HG02973 (cell line): ENCODE measurements at regions not wholly inside any gene's neighbourhood (a gene's known extent, or its start where the extent isn't known, plus 50 kb on each side); places are given as distances from the start of the nearest gene placed in this dataset.
"Not testable (repeated sequence)": the region's sequence is repeated elsewhere in the genome, so short reads cannot be mapped to it uniquely, and the experiment has no call there.

Experiments
- ATAC-seq: cut with Tn5 transposase; IDR thresholded peaks from one replicate; pipeline ENCODE4 v1.9.1; 2021; ENCODE audit warnings: moderate library complexity; ENCODE audit not compliant: unreplicated experiment

DNA sequence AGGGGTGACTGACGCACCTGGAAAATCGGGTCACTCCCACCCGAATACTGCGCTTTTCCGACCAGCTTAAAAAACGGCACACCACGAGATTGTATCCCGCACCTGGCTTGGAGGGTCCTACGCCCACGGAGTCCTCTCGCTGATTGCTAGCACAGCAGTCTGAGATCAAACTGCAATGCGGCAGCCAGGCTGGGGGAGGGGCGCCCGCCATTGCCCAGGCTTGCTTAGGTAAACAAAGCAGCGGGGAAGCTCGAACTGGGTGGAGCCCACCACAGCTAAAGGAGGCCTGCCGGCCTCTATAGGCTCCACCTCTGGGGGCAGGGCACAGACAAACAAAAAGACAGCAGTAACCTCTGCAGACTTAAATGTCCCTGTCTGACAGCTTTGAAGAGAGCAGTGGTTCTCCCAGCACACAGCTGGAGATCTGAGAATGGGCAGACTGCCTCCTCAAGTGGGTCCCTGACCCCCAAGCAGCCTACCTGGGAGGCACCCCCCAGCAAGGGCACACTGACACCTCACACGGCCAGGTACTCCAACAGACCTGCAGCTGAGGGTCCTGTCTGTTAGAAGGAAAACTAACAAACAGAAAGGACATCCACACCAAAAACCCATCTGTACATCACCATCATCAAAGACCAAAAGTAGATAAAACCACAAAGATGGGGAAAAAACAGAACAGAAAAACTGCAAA is 714.5 kb upstream of the PITX2 start:
- not testable (repeated sequence) for ATAC-seq

DNA sequence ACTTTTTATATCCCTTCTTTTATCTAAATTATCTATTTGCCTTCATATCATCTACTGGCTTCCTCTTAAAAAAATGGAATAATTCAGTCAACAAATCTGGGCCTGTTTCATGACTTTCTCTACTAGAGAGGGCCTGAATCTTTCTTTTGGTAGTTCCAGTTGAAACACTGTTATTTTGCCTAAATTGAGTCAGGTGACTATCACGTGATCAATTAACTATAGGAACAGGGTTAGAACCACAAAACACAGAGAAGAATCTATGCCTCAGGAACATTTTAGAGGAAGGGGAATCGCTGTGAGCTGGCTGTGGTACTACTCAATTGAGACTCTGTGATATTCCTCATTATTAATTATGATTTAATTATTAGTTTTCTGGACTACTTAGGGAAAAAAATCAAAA is 736.7 kb upstream of the PITX2 start:
- no peak for ATAC-seq

DNA sequence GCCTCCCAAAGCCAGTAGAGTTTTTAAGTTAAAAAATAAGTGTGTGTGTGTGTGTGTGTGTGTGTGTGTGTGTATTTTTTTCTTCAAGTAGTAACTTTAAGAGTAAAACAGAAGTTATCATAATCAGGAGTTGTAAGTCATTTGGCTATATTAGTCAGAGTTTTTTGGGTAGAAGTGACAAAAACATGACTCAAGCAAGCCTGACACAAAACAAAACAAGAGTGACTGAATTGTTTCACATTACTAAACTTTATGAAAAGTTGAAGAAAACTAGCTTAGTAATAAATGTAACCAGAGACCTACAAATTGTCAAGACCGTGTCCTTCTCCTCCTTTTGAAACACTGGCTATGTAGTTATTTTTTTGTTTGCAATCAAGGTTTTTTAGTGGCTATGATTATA is 738.0 kb upstream of the PITX2 start:
- ATAC-seq, result no peak

DNA sequence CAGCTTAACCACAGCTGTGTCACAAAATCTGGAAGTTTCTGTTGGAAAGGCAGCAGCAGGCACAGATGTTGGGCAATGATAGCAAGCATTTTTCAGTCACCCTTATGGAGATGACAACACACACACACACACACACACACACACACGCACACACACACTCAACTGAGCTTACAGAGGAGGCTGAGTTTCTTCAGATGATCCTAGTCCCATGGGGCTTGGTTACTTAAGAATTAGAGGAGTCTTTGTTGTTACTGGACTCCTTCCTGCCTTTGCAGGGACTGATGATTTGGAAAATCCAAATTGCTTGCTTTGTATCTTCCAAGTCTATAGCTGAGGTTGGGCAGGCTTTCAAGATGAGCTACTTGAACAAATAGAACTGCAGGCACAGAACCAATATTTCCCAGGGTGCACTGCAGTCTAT is 740.1 kb upstream of the PITX2 start:
- no peak for ATAC-seq

DNA sequence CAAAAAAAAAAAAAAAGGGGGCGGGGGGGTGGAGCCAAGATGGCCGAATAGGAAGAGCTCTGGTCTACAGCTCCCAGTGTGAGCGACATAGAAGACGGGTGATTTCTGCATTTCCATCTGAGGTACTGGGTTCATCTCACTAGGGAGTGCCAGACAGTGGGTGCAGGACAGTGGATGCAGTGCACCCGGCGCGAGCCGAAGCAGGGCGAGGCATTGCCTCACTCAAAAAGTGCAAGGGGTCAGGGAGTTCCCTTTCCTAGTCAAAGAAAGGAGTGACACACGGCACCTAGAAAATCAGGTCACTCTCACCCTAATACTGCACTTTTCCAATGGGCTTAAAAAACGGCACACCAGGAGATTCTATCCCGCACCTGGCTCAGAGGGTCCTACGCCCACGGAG is 755.0 kb upstream of the PITX2 start:
- not testable (repeated sequence) for ATAC-seq

DNA sequence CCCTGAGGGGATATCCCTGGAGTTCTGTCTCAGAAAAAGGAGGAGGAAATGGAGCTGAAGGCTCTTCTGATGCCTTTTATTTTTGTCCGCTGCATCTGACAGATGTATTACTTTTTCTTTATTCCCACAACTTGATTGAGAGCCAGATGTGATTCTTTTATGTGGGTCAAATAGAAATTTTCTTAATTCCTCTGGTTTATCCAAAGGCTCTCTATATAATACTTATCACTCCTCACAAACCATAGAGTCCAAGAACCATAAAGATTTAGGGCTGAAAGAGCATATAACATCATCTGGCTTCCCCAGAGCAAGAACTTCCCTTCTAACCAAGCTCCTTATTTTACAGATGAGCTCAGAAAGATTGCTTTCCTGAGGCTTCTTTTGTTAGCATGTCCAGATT is 756.7 kb upstream of the FAM241A start:
- ATAC-seq, result no peak

DNA sequence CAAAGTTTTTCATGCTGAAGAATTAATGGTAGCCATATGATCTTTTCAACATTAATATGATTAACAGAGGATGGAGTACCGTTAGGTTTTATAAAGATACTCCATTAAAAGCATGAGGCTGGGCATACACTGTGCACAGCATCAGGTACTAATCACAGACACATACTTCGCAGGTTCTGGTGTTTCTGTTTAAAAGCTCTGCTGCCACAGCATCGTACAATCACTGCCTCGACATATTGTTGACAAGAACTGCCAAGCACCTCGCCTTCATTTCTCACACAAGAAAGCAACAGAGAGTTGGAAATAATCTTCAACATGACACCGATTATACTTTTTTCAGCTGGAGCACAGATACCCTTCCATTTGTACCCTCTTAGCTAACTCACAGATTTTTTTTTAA is 753.4 kb upstream of the FAM241A start:
- no peak for ATAC-seq

DNA sequence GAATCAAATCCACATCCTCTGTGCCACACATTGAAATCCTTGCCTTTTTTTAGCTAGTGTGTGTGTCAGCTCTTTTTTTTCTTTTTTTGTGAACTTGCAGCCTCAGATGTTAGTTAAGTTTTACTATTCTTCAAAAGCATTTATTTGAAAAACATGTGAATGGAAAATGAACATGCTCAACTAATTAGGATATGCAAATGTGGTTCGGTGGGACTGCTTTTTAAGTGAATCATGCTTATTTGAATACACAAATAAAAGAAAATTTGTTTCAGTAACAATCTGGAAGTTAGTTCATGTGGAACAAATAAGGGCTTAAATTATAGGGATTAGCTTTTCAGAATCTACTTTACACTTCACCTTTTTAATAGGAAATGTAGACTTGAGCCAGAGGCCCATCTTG is 751.5 kb upstream of the FAM241A start:
- ATAC-seq, result no peak

DNA sequence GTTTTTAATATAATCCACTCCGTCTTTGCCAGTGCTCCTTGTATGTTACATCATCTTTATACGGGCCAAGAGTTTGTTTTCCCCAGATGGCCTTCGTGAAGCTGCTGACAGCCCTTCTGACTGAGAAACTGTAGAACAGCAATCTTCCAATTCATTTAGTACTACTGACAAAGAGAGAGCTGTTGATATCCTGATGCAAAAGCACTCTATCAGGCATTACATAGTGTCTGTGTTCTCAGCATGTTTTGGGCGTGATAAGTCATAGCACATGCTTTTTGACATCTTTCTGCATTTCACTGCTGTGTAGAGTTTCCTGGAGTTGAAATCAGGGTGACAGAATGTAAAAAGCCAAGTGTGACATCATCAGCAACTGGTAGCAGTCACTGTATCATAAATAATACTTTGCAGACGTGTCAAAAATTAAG is 746.3 kb upstream of the FAM241A start:
- ATAC-seq, result no peak

DNA sequence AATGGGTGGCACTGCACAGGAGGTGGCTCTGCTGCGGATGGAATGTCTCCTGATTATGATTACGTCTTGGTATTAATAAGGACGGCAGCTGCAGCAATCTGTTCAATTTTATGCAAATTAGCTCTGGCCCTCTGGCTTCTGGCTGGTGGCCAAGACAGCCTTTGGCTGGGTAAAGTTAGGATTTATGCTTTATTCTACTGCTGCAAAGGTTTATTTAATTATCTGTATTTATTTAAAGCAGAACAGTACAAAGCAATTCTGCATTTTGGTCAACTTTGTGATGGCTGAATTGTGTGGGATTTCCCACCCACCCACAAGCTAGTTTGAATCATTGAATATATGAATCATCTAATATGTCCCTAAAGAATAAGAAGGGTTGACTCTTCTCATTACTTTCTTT is 745.6 kb upstream of the FAM241A start:
- no peak for ATAC-seq

DNA sequence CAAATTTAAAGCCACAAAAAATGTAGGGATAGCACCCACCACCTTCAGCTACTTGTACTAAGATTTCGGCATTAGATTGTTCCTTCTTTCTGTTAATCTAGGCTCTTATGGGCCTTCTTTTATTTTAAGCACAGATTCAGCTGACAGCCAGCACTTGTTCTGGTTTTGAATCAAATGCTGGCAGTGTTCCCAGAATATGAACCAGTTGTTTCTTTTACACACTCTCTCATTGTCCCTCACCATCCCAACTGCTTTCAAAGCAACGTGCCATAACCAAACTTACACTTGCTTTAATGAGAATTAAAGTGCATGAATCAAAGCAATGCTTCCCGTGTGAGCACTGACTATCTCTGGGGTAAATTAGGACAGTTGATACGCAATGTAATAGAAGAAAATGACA is 744.5 kb upstream of the FAM241A start:
- no peak for ATAC-seq

DNA sequence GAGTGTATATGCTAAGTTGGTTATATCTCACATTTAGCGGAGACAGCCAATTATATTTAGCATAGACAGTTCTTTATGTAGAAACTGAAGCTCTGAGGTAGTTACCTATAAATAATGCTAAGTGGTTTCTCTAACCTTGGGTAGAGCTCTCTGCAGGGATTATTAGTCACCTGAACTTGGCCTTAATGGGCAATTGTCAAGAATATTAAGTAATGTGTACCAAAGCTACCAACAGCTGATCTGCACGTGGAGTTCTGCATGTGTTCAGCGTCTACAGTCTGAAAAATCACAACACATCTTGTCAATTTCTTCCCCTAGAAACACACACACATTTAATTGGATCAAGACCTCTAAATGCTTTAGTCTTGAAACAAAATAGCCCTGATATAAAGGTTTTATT is 740.6 kb upstream of the FAM241A start:
- no peak for ATAC-seq

DNA sequence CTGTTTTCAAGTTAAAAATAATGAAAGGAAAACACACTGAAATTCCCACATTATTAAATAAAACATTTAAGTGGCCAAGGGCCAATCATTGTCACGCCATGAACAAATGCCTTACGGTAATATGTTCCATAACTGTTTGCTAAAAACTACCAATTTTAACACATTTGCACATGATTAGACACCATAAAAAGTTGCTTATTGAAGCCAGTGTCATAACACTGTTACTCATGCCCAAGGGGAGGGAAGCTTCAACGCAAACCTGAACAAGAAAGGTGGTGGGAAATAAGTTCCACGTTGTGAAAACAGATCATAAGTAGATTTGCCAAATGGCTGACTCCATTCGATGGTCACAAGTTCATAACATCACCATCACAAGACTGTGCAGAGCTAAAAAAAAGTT is 739.3 kb upstream of the FAM241A start:
- no peak for ATAC-seq

DNA sequence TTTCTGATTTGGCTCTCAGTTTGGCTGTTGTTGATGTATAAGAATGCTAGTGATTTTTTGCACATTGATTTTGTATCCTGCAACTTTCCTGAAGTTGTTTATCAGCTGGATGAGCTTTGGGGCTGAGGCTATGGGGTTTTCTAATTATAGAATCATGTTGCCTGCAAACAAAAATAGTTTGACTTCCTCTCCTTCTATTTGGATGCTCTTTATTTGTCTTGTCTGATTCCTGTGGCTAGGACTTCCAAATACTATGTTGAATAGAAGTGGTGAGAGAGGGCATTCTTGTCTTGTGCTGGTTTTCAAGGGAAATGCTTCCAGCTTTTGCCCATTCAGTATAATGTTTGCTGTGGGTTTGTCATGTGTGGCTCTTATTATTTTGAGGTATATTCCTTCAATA is 734.7 kb upstream of the FAM241A start:
- ATAC-seq, result no peak

DNA sequence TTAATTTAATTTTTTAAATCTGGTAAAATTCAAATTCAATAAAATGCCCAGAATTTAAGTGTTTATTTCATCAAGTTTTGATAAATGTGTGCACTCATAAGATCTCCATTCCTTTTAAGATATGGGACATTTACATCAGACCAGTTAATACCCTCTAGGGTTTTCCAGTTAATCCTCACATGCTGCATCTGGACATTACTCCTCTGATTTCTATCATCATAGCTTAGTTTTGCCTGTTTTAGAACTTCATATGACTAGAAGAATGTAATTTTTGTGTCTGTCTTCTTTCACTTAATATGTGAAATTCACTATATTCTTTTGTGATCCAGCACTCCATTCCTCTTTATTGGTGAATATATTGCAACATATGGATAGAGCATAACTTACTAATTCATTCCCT is 727.7 kb upstream of the FAM241A start:
- no peak for ATAC-seq

DNA sequence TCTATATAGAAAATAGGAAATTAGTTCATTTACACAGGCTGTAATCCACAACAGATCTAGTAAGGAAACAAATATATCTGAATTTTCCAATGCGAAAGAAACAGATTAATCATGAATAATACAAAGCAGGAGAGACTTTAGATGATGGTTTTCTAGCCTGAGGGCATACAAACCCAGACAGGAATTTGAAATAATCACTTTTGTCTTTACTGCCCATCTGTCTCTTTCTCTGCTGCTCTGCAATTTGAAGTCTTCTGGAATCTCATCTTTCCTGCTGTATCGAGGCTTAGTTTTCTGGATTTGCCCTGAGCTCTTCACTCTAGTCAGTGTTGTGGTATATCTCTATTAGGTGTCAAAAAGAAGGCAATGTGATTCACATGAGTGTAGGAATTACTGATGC is 711.8 kb upstream of the FAM241A start:
- no peak for ATAC-seq

DNA sequence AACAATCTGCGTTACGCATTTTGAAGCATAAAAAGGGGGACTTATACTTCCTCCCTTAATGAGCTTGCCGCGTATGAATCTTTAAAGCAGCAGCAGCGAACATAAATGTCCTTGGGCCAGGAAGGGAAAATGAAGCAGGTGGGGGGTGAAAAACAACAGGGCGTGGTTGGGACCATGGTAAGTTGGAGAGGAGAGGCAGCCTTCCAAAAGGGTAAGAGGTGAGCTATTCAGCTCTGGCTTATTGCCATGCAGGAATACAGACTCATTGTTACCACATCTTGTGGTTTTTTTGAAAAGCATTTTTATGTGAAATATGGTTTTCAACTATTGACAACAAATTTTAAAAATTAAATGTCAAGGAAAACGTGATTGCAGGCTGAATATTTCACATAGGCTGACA is 710.7 kb upstream of the FAM241A start:
- ATAC-seq, result no peak

DNA sequence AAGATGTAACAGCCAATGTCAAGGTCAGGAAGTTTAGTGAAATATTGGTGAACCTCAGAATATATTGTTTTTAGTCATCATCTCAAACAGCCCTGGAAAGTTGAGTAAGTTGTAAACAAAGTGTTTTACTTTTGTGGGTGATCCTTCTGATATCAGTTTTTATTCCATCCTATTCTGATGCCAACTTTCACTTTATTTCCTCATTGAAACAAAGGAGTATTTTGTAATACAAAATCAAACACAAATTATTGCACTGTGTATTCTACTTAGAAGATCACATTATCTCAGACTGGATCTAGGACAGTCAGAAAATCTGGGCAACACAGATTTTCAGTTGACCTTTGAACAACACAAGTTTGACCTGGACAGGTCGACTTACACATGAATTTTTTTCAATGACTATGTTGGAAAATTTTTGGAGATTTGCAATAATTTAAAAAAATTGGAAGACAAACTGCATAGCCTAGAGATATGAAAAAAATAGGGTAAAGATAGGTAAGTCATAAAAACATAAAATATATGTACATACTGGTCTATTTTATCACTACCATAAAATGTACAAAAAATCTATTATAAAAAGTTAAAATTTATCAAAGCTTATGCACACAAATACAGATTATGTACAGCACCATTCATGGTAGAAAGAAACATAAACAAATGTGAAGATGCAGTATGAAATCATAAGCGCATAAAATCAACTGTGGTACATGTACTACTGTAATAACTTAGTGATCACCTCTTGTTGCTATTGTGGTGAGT is 709.1 kb upstream of the FAM241A start:
- ATAC-seq, result no peak

DNA sequence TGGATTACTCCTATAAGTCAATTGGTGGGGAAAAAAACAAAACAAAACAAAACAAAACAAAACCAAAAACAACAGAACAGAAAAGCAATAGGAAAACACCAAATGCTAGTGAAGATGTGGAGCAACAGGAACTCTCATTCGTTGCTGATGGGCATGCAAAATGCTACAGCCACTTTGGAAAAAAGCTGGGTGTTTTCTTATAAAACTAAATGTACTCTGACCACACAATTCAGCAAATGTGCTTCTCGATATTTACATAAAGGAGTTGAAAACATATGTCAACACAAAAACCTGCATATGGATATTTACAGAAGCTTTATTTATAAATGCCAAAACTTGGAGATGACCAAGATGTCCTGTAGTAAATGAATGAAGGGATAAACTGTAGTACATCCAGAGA is 703.6 kb upstream of the FAM241A start:
- no peak for ATAC-seq

DNA sequence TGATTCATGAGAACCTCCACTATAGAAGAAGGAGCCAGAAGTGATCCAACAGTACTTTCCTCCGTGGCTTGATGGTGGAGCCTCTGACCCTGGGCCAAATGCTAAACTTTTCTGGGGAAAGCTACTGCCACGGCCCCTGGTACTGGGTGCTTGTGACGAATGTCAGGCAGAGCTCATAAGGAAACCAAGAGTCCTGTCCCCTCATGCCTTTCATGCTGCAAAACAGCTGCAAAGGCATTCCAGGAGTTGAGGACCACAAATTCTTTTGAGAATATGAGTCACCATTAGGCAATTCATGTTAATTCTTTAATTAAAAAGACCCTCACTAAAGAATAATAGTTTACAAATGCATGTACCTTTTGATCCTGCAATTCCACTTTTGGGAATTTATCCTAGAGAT is 700.4 kb upstream of the FAM241A start:
- not testable (repeated sequence) for ATAC-seq

DNA sequence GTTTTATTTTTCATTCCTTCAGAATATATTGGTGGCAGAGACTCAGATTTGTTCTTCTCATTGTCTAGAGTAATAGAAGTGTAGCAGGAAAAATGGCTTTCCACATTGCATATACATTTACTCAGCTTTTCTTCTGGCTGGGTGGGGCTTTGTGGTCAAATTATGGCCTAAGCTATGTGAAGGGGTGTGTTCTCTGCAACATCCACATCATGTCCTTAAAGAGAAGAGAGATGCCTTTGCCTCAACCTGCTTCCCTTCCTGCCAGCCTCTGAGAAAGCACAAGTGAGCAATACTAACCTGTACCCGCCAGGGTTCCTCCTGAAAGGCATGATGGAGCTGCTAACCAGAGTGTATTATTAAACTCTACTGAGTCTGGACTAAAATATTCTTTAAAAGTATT is 695.6 kb upstream of the FAM241A start:
- ATAC-seq, result no peak

DNA sequence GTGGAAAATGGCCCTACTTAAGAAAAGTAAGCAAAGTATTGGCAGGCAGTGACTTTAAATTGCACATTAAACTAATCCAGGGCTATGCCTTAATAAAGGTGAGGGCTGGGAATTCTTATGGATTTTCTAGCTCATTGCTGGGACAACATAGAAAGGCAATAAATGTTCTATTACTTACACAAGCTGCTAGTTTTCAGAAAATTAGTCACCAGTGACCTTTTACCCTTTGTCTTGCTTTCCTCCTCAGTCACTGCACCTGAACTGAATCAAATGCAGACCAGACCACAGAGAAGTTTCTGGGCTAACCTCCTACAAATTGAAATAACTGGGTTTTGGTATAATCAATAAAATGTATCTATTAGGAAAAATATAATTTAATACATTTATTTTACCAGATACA is 694.4 kb upstream of the FAM241A start:
- no peak for ATAC-seq

DNA sequence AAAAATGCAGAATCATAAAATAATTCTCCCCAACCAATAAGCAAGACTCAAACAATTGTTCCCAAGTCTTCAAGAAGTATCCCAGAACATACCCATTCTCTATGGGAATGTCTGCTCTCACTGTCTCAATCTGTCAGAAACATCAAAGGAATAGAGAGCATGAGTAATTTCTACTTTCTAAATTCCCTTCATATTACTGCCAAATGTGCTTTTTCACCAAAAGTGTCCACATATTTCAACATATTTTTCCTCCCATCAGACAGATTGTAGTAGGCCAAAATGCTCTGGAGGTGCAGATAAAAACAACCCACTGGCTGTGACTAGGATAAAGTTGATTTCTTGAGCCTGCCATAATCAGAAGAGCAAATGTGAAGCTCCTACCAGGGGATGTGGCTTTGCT is 692.0 kb upstream of the FAM241A start:
- ATAC-seq, result no peak
